BE2C (cell line): ENCODE measurements at regions not wholly inside any gene's neighbourhood (a gene's known extent, or its start where the extent isn't known, plus 50 kb on each side); places are given as distances from the start of the nearest gene placed in this dataset.

Source experiments
- DNase-seq: peaks from one replicate; pipeline ENCODE4 v3.0.0-alpha.2; 2020
- H3K27me3 ChIP-seq: fragments of 250-450 bp; sonication (Bioruptor Pico); 2 replicates; pipeline ENCODE4 v1.5.1; 2020; ENCODE audit warnings: mild to moderate bottlenecking
- H3K36me3 ChIP-seq: fragments of 250-450 bp; sonication (Bioruptor Pico); 2 replicates; pipeline ENCODE4 v1.5.1; 2020; ENCODE audit warnings: mild to moderate bottlenecking
- H3K4me1 ChIP-seq: fragments of 250-450 bp; sonication (Bioruptor Pico); 2 replicates; pipeline ENCODE4 v1.5.1; 2020
- H3K4me3 ChIP-seq: 2 replicates; pipeline ENCODE4 v1.5.1; 2011; ENCODE audit warnings: low read depth, low read length
- H3K9me3 ChIP-seq: fragments of 250-450 bp; sonication (Bioruptor Pico); 2 replicates; pipeline ENCODE4 v1.5.1; 2020
- TF ChIP-seq, protein P1 (sequence below): IDR thresholded peaks from 2 replicates; pipeline ENCODE4 v1.5.1; 2012; ENCODE audit warnings: mild to moderate bottlenecking, low read depth, low read length

DNA sequence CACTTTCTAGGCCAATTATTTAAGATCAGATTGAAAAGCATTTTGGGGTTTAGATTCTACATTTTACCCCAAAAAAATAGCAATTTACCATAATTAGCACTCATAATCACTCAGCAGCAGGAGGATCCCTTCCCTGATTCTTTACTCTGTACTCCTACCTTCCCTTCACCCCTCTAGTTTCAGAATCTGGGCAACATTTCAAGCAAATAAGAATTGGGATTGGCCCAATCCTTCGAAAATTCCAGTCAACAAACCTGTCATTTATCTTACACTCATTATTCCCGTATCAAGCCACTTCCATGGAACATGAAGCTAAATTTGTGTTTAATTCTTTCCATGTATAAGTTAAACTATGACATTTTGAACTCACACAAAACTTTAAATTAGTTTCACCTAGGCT, 349.1 kb upstream of the USP15 start:
- H3K9me3 ChIP-seq, result peaks cover 2% of the 10 kb centered on the region; the same call in 1 of the 2 replicates

GRCh38 chr12:61915420-61915819, 344.8 kb upstream of the USP15 start:
- Histone ChIP-seq H3K4me3 (no peak overlapping the region), H3K36me3 (no peaks in the 10 kb centered on the region), H3K4me1 (no peaks in the 10 kb centered on the region), H3K27me3 (no peaks in the 10 kb centered on the region), H3K9me3 (no peaks in the 10 kb centered on the region)
- TF ChIP-seq, protein P1, sequence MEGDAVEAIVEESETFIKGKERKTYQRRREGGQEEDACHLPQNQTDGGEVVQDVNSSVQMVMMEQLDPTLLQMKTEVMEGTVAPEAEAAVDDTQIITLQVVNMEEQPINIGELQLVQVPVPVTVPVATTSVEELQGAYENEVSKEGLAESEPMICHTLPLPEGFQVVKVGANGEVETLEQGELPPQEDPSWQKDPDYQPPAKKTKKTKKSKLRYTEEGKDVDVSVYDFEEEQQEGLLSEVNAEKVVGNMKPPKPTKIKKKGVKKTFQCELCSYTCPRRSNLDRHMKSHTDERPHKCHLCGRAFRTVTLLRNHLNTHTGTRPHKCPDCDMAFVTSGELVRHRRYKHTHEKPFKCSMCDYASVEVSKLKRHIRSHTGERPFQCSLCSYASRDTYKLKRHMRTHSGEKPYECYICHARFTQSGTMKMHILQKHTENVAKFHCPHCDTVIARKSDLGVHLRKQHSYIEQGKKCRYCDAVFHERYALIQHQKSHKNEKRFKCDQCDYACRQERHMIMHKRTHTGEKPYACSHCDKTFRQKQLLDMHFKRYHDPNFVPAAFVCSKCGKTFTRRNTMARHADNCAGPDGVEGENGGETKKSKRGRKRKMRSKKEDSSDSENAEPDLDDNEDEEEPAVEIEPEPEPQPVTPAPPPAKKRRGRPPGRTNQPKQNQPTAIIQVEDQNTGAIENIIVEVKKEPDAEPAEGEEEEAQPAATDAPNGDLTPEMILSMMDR, result no peak
- no peak for DNase-seq

More for the DNA sequence above, 349.1 kb upstream of the USP15 start:
- no peaks in the 10 kb centered on the region for H3K4me1 ChIP-seq
- no peaks in the 10 kb centered on the region for H3K36me3 ChIP-seq
- DNase-seq, result no peak
- H3K4me3 ChIP-seq, result no peak overlapping the region
- TF ChIP-seq, protein P1, result no peak
- H3K27me3 ChIP-seq, result no peaks in the 10 kb centered on the region

- H3K4me1 ChIP-seq, result no peaks in the 10 kb centered on the region
- TF ChIP-seq, protein P1, result no peak
- no peaks in the 10 kb centered on the region for H3K36me3 ChIP-seq
- no peaks in the 10 kb centered on the region for H3K27me3 ChIP-seq
- no peaks in the 10 kb centered on the region for H3K9me3 ChIP-seq
- no peak for DNase-seq
- H3K4me3 ChIP-seq, result no peak overlapping the region
Observed at GRCh38 chr12:61916831-61917230, 343.4 kb upstream of the USP15 start.

DNA sequence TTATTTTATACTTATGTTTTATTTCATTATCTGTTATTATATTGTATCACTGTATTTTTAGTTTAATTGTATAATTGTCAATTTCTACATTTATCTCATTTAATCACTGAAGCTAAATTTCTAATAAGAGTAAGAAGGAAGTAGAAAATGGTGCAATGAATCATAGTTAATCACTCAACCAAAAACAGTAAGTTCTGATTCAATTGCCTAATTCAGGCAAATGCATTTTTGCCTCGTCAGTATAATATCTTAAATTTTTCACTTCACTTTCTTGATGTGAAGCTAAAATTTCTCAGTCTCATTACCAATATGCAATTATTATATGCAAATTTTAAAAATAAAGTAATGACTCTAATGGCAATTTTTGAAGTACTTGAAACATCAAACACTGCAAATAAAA, 340.5 kb upstream of the USP15 start:
- no peaks in the 10 kb centered on the region for H3K9me3 ChIP-seq
- no peak for DNase-seq
- no peaks in the 10 kb centered on the region for H3K4me1 ChIP-seq
- TF ChIP-seq, protein P1, result no peak
- H3K4me3 ChIP-seq, result no peak overlapping the region
- H3K36me3 ChIP-seq, result no peaks in the 10 kb centered on the region
- no peaks in the 10 kb centered on the region for H3K27me3 ChIP-seq

DNA sequence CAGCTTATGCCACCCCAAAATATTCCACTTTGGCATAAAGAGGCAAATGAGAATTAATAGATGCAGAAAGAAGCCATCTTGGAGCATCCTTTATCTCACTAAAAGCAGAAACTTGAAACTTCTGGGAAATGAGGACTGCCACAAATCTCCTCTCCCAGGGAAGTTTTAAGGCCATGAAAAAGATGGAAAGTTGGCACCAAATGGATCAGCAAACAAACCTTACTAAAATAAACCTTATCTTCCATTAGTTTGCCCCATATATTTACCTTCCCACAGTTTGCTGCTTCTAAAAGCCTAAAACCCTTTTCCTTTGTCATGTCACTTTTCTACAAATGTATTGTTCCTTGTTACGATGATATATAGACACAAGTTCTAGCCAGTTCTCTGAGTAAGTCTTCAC, 340.0 kb upstream of the USP15 start:
- H3K4me3 ChIP-seq, result no peak overlapping the region
- H3K27me3 ChIP-seq, result no peaks in the 10 kb centered on the region
- no peaks in the 10 kb centered on the region for H3K9me3 ChIP-seq
- DNase-seq, result no peak
- TF ChIP-seq, protein P1, result no peak
- H3K36me3 ChIP-seq, result no peaks in the 10 kb centered on the region
- H3K4me1 ChIP-seq, result no peaks in the 10 kb centered on the region

GRCh38 chr12:61923152-61923551, 337.1 kb upstream of the USP15 start:
- Histone ChIP-seq H3K4me1 (no peaks in the 10 kb centered on the region), H3K27me3 (no peaks in the 10 kb centered on the region), H3K36me3 (no peaks in the 10 kb centered on the region), H3K9me3 (no peaks in the 10 kb centered on the region), H3K4me3 (no peak overlapping the region)
- DNase-seq, result no peak
- TF ChIP-seq, protein P1, result no peak
